ENCODE measurements at regions not wholly inside any gene's neighbourhood (a gene's known extent, or its start where the extent isn't known, plus 50 kb on each side); places are given as distances from the start of the nearest gene placed in this dataset.

DNA sequence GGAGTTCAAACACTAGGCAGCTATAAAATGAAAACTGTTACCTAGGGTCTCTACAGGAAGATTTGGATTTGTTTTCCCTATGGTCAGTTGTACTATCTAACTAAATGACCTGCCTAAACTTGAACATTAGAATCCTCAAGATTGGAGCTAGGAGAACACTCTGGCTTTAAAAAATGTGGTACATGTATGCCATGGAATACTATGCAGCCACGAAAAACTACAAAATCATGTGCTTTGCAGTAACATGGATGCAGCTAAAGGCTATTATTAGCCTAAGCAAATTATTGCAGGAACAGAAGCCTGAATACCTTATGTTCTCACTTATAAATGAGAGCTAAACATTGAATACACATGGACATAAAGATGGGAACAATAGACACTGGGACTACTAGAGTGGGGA is 87.1 kb upstream of the MAGI2 start:
- H3K4me3 ChIP-seq = no peak overlapping the region
- 34 to 63% methylated on average over 1 of the region's 1 CpG for WGBS, 2 donors
- no peak for ATAC-seq
- no peak for DNase-seq
- intact Hi-C loops (cut with DNase I) = no loop called here
- H3K9me3 ChIP-seq = no peaks in the 10 kb centered on the region
- no peak overlapping the region for H3K27ac ChIP-seq
- no peaks in the 10 kb centered on the region for H3K36me3 ChIP-seq (replicated peaks in 1 of 2; ENCODE audit: insufficient read depth in 1 of 2, low read depth in 2 of 2)
- H3K4me1 ChIP-seq = no peaks in the 10 kb centered on the region
- TF ChIP-seq POLR2A (IDR thresholded peaks at IDR 0.05) = no peak
- TF ChIP-seq, protein P1, sequence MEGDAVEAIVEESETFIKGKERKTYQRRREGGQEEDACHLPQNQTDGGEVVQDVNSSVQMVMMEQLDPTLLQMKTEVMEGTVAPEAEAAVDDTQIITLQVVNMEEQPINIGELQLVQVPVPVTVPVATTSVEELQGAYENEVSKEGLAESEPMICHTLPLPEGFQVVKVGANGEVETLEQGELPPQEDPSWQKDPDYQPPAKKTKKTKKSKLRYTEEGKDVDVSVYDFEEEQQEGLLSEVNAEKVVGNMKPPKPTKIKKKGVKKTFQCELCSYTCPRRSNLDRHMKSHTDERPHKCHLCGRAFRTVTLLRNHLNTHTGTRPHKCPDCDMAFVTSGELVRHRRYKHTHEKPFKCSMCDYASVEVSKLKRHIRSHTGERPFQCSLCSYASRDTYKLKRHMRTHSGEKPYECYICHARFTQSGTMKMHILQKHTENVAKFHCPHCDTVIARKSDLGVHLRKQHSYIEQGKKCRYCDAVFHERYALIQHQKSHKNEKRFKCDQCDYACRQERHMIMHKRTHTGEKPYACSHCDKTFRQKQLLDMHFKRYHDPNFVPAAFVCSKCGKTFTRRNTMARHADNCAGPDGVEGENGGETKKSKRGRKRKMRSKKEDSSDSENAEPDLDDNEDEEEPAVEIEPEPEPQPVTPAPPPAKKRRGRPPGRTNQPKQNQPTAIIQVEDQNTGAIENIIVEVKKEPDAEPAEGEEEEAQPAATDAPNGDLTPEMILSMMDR (IDR thresholded peaks at IDR 0.05) = no peak
- H3K27me3 ChIP-seq = no peaks in the 10 kb centered on the region

DNA sequence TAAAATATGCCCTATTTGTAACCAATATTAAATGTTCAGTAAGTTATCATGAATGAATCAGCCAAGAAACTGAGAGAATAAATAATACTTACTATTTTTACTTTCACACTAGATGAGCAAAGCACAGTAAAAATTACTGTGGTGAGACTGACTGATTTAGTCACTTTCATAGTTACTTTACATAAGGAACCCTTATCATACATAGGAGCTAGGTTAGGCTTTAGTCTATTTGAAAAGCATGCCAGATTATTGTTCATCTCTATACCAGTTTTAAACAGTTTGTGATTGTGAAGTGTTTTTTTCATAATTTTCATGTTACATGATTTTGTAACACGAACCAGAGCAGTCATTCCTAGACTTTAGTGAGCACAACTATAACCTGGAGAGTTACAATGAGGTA is 80.7 kb upstream of the MAGI2 start:
- no peak overlapping the region for H3K4me3 ChIP-seq
- H3K27ac ChIP-seq = no peak overlapping the region
- intact Hi-C loops (cut with DNase I) = no loop called here
- DNase-seq (no peak), ATAC-seq (no peak)
- H3K9me3 ChIP-seq = no peaks in the 10 kb centered on the region
- no peak for TF ChIP-seq POLR2A (IDR thresholded peaks at IDR 0.05)
- TF ChIP-seq, protein P1 (IDR thresholded peaks at IDR 0.05) = no peak
- WGBS, 2 donors = 27 to 30% methylated on average over 1 of the region's 1 CpG
- H3K36me3 ChIP-seq (replicated peaks in 1 of 2; ENCODE audit: insufficient read depth in 1 of 2, low read depth in 2 of 2) = no peaks in the 10 kb centered on the region
- H3K4me1 ChIP-seq = no peaks in the 10 kb centered on the region
- no peaks in the 10 kb centered on the region for H3K27me3 ChIP-seq

DNA sequence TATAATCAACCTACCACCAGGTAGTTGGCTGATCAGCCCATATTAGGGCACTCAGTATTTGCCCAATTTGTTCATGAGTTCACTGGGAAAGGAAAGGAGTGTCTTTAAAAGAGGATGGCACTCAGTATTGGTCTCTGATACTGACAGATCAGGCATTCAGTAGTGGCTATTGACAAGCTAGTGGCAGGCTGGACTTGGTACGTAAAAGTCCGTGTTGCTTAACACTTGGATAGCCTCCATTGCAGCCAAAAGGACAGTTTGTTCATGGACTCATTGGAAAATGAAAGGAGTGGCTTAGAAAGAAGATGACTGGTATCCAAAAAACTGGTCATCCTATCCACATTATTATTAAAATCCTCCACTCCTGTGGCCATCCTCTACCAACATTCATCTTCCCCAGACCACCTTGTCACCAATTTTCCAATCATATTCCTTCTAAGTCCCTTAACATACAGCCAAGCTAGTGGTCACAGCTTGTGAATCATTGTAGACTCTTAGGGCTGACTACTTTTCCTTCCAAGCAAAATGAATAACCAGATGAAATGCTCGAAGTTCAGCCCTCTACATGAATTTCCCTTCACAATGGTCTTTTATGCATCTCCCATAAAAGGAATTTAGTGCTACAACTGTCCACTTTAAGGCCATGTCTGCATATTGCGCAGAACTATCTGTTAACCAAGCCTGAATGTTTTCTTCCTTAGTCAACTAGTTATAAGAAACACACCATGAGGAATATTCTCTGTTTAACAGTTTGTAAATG is 78.6 kb upstream of the MAGI2 start:
- ATAC-seq = no peak
- no peak overlapping the region for H3K27ac ChIP-seq
- H3K27me3 ChIP-seq = no peaks in the 10 kb centered on the region
- no peaks in the 10 kb centered on the region for H3K4me1 ChIP-seq
- WGBS, 2 donors = 55 to 77% methylated on average over 4 of the region's 4 CpGs
- TF ChIP-seq POLR2A (IDR thresholded peaks at IDR 0.05) = no peak
- TF ChIP-seq, protein P1 (IDR thresholded peaks at IDR 0.05) = no peak
- H3K4me3 ChIP-seq = no peak overlapping the region
- intact Hi-C loops (cut with DNase I) = no loop called here
- H3K36me3 ChIP-seq (replicated peaks in 1 of 2; ENCODE audit: insufficient read depth in 1 of 2, low read depth in 2 of 2) = no peaks in the 10 kb centered on the region
- DNase-seq = no peak
- no peaks in the 10 kb centered on the region for H3K9me3 ChIP-seq

DNA sequence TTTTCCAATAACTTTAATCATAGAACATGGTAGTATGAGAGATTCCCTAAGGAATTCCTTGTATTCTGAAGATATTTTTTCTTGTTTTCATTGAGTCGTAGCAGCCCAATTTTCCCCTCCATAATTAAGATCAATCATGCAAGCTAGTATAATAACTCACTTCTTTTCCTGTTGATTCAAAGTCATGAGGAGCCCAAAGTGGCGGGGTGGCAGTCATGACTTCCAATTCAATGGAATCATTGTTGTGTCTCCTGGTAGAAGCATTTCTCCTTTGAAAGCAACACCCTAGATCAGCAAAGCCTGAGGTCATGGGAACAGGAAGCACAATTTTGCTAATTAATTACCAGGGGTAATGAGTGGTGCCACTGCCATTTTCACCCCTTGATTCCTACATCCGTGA is 77.6 kb upstream of the MAGI2 start:
- no peak for TF ChIP-seq POLR2A (IDR thresholded peaks at IDR 0.05)
- TF ChIP-seq, protein P1 (IDR thresholded peaks at IDR 0.05) = no peak
- ATAC-seq (no peak), DNase-seq (no peak)
- intact Hi-C loops (cut with DNase I) = no loop called here
- no peaks in the 10 kb centered on the region for H3K4me1 ChIP-seq
- no peaks in the 10 kb centered on the region for H3K9me3 ChIP-seq
- H3K4me3 ChIP-seq = no peak overlapping the region
- WGBS, 2 donors = 57 to 67% methylated on average over 3 of the region's 3 CpGs
- H3K27ac ChIP-seq = no peak overlapping the region
- H3K36me3 ChIP-seq (replicated peaks in 1 of 2; ENCODE audit: insufficient read depth in 1 of 2, low read depth in 2 of 2) = no peaks in the 10 kb centered on the region
- H3K27me3 ChIP-seq = no peaks in the 10 kb centered on the region

DNA sequence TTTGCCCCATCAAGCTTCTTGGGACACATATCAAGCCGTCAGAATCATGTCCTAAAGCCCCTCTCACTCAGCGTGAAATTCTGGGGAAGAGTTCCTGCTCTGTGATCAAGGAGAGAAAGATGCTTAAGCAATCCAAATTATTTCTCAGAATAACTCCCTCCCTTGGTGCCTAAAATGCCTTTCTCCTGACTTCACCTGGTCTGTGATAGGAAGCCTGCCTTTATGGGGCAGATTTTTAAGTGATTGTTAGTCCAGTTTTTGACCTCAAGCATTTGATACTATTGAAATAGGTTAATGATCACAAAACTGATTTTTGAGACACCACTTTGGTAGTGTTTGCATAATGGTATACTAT is 76.4 kb upstream of the MAGI2 start:
- no peak overlapping the region for H3K4me3 ChIP-seq
- intact Hi-C loops (cut with DNase I) = no loop called here
- DNase-seq = no peak
- WGBS, 2 donors = 53 to 60% methylated on average over 2 of the region's 2 CpGs
- no peaks in the 10 kb centered on the region for H3K27me3 ChIP-seq
- H3K9me3 ChIP-seq = no peaks in the 10 kb centered on the region
- TF ChIP-seq, protein P1 (IDR thresholded peaks at IDR 0.05) = no peak
- TF ChIP-seq POLR2A (IDR thresholded peaks at IDR 0.05) = no peak
- no peaks in the 10 kb centered on the region for H3K4me1 ChIP-seq
- H3K36me3 ChIP-seq (replicated peaks in 1 of 2; ENCODE audit: insufficient read depth in 1 of 2, low read depth in 2 of 2) = no peaks in the 10 kb centered on the region
- H3K27ac ChIP-seq = no peak overlapping the region
- ATAC-seq = no peak
